B cell (primary cell): ENCODE measurements at regions not wholly inside any gene's neighbourhood (a gene's known extent, or its start where the extent isn't known, plus 50 kb on each side); places are given as distances from the start of the nearest gene placed in this dataset.

ENCODE experiments used
- ATAC-seq: fragments of 200-7000 bp; cut with Tn5 transposase; one replicate; pipeline ENCODE4 v1.10.0; 2021; ENCODE audit warnings: low read depth, mild to moderate bottlenecking, moderate number of reproducible peaks, moderate library complexity
- CTCF ChIA-PET: fragments of 350-600 bp; sonication (Branson Sonifier 250); formaldehyde crosslinking; loops from one replicate; lab custom pipeline; 2021; ENCODE audit warnings: antibody characterized with exemption, inconsistent platforms; lab: Charles Lee
- POLR2A ChIA-PET: fragments of 350-600 bp; sonication (Branson Sonifier 250); formaldehyde crosslinking; loops from one replicate; lab custom pipeline; 2021; ENCODE audit warnings: antibody characterized with exemption; lab: Charles Lee
- DNase-seq: peaks from one replicate; pipeline ENCODE4 v3.0.0; 2013
- H2AFZ ChIP-seq: 2 replicates; pipeline ENCODE4 v1.6.1; 2012; ENCODE audit warnings: mild to moderate bottlenecking, low read depth, low read length; ENCODE audit not compliant: insufficient read depth, poor library complexity, severe bottlenecking
- H3K27ac ChIP-seq, 2 donors: 1 replicate in 1 of 2; 2 replicates in 1 of 2; pipeline ENCODE4 v1.5.1; 2012 to 2013; ENCODE audit warnings: low read length in 2 of 2, mild to moderate bottlenecking in 2 of 2, moderate library complexity in 1 of 2
- H3K27me3 ChIP-seq, 4 experiments: fragments of 200-600 bp in 1 of 4; sonication (generic) in 1 of 4; replicated peaks in 1 of 4; 1 replicate in 2 of 4; 2 replicates in 2 of 4; pipeline versions ENCODE4 v1.6.1 to v1.7.0; 2013 to 2016; ENCODE audit warnings: low read length in 3 of 4, mild to moderate bottlenecking in 2 of 4, mixed read lengths in 1 of 4, moderate library complexity in 1 of 4; ENCODE audit not compliant: insufficient read depth in 4 of 4, control insufficient read depth in 3 of 4; ENCODE audit errors: control extremely low read depth in 1 of 4
- H3K36me3 ChIP-seq, 2 experiments: replicated peaks in 1 of 2; 1 replicate in 1 of 2; 2 replicates in 1 of 2; pipeline versions ENCODE4 v1.6.1 to v1.7.1; 2013; ENCODE audit warnings: low read length in 1 of 2; ENCODE audit not compliant: insufficient read depth in 2 of 2, control insufficient read depth in 1 of 2; ENCODE audit errors: control extremely low read depth in 1 of 2, extremely low read depth in 1 of 2
- H3K4me1 ChIP-seq, 2 donors: fragments of 200-600 bp in 1 of 2; sonication (generic) in 1 of 2; 1 replicate in 1 of 2; 2 replicates in 1 of 2; pipeline versions ENCODE4 v1.5.1 to v1.6.1; 2013 to 2017; ENCODE audit warnings: low read length in 2 of 2; ENCODE audit not compliant: control insufficient read depth in 2 of 2, insufficient read depth in 2 of 2
- H3K4me2 ChIP-seq: replicated peaks from 2 replicates; pipeline ENCODE3; 2012; ENCODE audit warnings: mild to moderate bottlenecking, low read depth, low read length; ENCODE audit not compliant: poor library complexity, severe bottlenecking
- H3K4me3 ChIP-seq, 5 experiments: fragments of 200-600 bp in 1 of 5; sonication (generic) in 1 of 5; 1 replicate in 3 of 5; 2 replicates in 2 of 5; pipeline versions ENCODE4 v1.5.1 to v1.7.0; 2011 to 2016; ENCODE audit warnings: low read length in 4 of 5, mild to moderate bottlenecking in 4 of 5, low read depth in 2 of 5, control low read depth in 1 of 5, moderate library complexity in 1 of 5; ENCODE audit not compliant: insufficient read depth in 1 of 5; ENCODE audit errors: control extremely low read depth in 1 of 5, extremely low read depth in 1 of 5
- H3K79me2 ChIP-seq: fragments of 200-600 bp; sonication (generic); one replicate; pipeline ENCODE4 v1.6.0; 2016; ENCODE audit warnings: low read length; ENCODE audit not compliant: control insufficient read depth, insufficient read depth
- H3K9ac ChIP-seq: fragments of 200-600 bp; sonication (generic); 2 replicates; pipeline ENCODE4 v1.6.1; 2017; ENCODE audit warnings: mild to moderate bottlenecking, low read length, moderate library complexity
- H3K9me3 ChIP-seq, 3 donors: one replicate each; pipeline versions ENCODE4 v1.6.1 to v1.7.1; 2013; ENCODE audit warnings: low read length in 2 of 3; ENCODE audit not compliant: control insufficient read depth in 2 of 3, insufficient read depth in 1 of 3; ENCODE audit errors: control extremely low read depth in 1 of 3
- H4K20me1 ChIP-seq: 2 replicates; pipeline ENCODE4 v1.6.0; 2012; ENCODE audit warnings: mild to moderate bottlenecking, low read length; ENCODE audit not compliant: insufficient read depth, control insufficient read depth, poor library complexity, severe bottlenecking
- H3K27ac Mint-ChIP-seq: one replicate; pipeline ENCODE4 v1.8.0; 2021; ENCODE audit warnings: mixed read lengths
- H3K27me3 Mint-ChIP-seq: one replicate; pipeline ENCODE4 v1.8.0; 2021; ENCODE audit warnings: mixed read lengths
- H3K4me1 Mint-ChIP-seq: one replicate; pipeline ENCODE4 v1.8.0; 2021; ENCODE audit warnings: mixed read lengths
- H3K4me3 Mint-ChIP-seq: one replicate; pipeline ENCODE4 v1.8.0; 2021; ENCODE audit warnings: mixed read lengths
- H3K9me3 Mint-ChIP-seq: one replicate; pipeline ENCODE4 v1.8.0; 2022; ENCODE audit warnings: mixed read lengths; ENCODE audit not compliant: insufficient read depth
- EZH2 ChIP-seq: IDR thresholded peaks from 2 replicates; pipeline ENCODE4 v1.6.1; 2012; ENCODE audit warnings: borderline replicate concordance, low read depth, mild to moderate bottlenecking, moderate library complexity, low read length; ENCODE audit not compliant: insufficient read depth, poor library complexity, severe bottlenecking
- WGBS: methylation state at CpG from one replicate; pipeline ENCODE4 v1.1.5; 2013; ENCODE audit warnings: missing lambda C conversion rate; ENCODE audit not compliant: insufficient coverage; 5-methylcytosine and 5-hydroxymethylcytosine counted together
- intact Hi-C: fragments of 100-400 bp; cut with micrococcal nuclease; formaldehyde crosslinking; loops from one replicate; pipeline ENCODE4 v1.10.0; 2022
- TF ChIP-seq, protein P1 (sequence below): fragments of 200-600 bp; IDR thresholded peaks from one replicate; pipeline ENCODE4 v1.8.0; 2022; ENCODE audit warnings: antibody characterized with exemption, mild to moderate bottlenecking

DNA sequence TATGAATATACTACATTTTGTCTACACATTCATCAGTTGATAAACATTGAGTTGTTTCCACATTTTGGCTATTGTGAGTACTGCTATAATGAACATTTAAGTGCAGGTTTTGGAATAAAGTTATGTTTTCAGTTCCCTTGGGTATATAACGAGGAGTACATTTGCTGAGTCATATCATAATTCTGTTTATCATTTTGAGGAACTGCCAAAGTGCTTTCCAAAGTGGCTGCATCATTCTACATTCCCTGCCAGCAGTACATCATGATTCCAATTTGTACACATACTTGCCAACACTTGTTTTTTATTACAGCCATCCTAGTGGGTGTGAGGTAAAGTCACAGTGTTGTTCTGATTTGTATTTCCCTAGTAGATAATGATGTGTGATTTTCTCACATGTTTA, 1458.6 kb upstream of the TENM4 start:
- no CpG with 5 or more reads among the region's 1 CpG for WGBS
- DNase-seq (no peak), ATAC-seq (no peak)
- intact Hi-C loops: no loop called here
- no peak overlapping the region for H3K4me2 ChIP-seq
- Mint-ChIP-seq H3K4me1 (no peaks in the 10 kb centered on the region), H3K4me3 (no peak overlapping the region), H3K27me3 (no peaks in the 10 kb centered on the region), H3K9me3 (no peaks in the 10 kb centered on the region), H3K27ac (no peak overlapping the region)
- H3K79me2 ChIP-seq: no peaks in the 10 kb centered on the region
- H4K20me1 ChIP-seq: no peaks in the 10 kb centered on the region
- no peak overlapping the region for H3K9ac ChIP-seq
- TF ChIP-seq EZH2: no peak
- TF ChIP-seq, protein P1, sequence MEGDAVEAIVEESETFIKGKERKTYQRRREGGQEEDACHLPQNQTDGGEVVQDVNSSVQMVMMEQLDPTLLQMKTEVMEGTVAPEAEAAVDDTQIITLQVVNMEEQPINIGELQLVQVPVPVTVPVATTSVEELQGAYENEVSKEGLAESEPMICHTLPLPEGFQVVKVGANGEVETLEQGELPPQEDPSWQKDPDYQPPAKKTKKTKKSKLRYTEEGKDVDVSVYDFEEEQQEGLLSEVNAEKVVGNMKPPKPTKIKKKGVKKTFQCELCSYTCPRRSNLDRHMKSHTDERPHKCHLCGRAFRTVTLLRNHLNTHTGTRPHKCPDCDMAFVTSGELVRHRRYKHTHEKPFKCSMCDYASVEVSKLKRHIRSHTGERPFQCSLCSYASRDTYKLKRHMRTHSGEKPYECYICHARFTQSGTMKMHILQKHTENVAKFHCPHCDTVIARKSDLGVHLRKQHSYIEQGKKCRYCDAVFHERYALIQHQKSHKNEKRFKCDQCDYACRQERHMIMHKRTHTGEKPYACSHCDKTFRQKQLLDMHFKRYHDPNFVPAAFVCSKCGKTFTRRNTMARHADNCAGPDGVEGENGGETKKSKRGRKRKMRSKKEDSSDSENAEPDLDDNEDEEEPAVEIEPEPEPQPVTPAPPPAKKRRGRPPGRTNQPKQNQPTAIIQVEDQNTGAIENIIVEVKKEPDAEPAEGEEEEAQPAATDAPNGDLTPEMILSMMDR: no peak
- no peak overlapping the region for H3K4me3 ChIP-seq
- no peaks in the 10 kb centered on the region for H3K4me1 ChIP-seq
- no peak overlapping the region for H2AFZ ChIP-seq
- CTCF ChIA-PET: no interaction called here
- H3K27me3 ChIP-seq: no peaks in the 10 kb centered on the region
- H3K9me3 ChIP-seq: peaks cover 0 to 7% (median 0%) of the 10 kb centered on the region in 3 donors
- no peaks in the 10 kb centered on the region for H3K36me3 ChIP-seq
- no peak overlapping the region for H3K27ac ChIP-seq
- POLR2A ChIA-PET: no interaction called here

GRCh38 chr11:80898910-80899309, 1458.1 kb upstream of the TENM4 start:
- H3K9me3 ChIP-seq: peaks cover 0 to 7% (median 0%) of the 10 kb centered on the region in 3 donors
- Mint-ChIP-seq H3K4me1 (no peaks in the 10 kb centered on the region), H3K4me3 (no peak overlapping the region), H3K27me3 (no peaks in the 10 kb centered on the region), H3K27ac (no peak overlapping the region), H3K9me3 (no peaks in the 10 kb centered on the region)
- POLR2A ChIA-PET: no interaction called here
- intact Hi-C loops: no loop called here
- H3K4me1 ChIP-seq: no peaks in the 10 kb centered on the region
- WGBS: no CpG with 5 or more reads among the region's 4 CpGs
- no peak overlapping the region for H2AFZ ChIP-seq
- no peaks in the 10 kb centered on the region for H3K79me2 ChIP-seq
- CTCF ChIA-PET: no interaction called here
- no peak for DNase-seq
- TF ChIP-seq, protein P1: no peak
- TF ChIP-seq EZH2: no peak
- no peaks in the 10 kb centered on the region for H3K36me3 ChIP-seq
- no peak overlapping the region for H3K9ac ChIP-seq
- H3K27me3 ChIP-seq: no peaks in the 10 kb centered on the region
- no peak overlapping the region for H3K4me3 ChIP-seq
- no peaks in the 10 kb centered on the region for H4K20me1 ChIP-seq
- no peak for ATAC-seq
- no peak overlapping the region for H3K4me2 ChIP-seq
- no peak overlapping the region for H3K27ac ChIP-seq
